ENCODE measurements at regions not wholly inside any gene's neighbourhood (a gene's known extent, or its start where the extent isn't known, plus 50 kb on each side); places are given as distances from the start of the nearest gene placed in this dataset.

DNA sequence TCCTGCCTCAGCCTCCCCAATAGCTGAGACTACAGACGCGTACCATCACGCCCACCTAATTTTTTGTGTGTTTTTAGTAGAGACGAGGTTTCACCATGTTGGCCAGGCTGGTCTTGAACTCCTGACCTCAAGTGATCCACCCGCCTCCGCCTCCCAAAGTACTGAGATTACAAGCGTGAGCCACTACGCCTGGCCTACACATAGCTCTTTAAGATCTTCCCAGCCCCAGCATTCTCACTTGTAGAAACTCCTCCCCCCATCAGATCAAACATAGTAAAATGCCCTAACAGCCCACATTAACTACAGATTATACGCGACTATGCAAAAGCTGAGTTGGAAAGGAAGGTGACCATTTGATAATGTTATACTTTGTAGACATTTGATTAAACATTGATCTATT, 634.8 kb downstream of the MATN1 start:
- TF ChIP-seq CEBPB (IDR thresholded peaks at IDR 0.05) (no peak), REST (IDR thresholded peaks at IDR 0.05) (no peak), POLR2A (IDR thresholded peaks at IDR 0.05; ENCODE audit: low read length) (no peak), USF2 (IDR thresholded peaks at IDR 0.05) (no peak), E2F6 (IDR thresholded peaks at IDR 0.05; ENCODE audit: borderline replicate concordance, low read depth) (no peak), ZFP36 (IDR thresholded peaks at IDR 0.05; ENCODE audit: borderline replicate concordance, partially characterized antibody) (no peak), PHF8 (IDR thresholded peaks at IDR 0.05; ENCODE audit: borderline replicate concordance, low read depth) (no peak), HDAC2 (IDR thresholded peaks at IDR 0.05) (no peak)
- TF ChIP-seq, protein P1, sequence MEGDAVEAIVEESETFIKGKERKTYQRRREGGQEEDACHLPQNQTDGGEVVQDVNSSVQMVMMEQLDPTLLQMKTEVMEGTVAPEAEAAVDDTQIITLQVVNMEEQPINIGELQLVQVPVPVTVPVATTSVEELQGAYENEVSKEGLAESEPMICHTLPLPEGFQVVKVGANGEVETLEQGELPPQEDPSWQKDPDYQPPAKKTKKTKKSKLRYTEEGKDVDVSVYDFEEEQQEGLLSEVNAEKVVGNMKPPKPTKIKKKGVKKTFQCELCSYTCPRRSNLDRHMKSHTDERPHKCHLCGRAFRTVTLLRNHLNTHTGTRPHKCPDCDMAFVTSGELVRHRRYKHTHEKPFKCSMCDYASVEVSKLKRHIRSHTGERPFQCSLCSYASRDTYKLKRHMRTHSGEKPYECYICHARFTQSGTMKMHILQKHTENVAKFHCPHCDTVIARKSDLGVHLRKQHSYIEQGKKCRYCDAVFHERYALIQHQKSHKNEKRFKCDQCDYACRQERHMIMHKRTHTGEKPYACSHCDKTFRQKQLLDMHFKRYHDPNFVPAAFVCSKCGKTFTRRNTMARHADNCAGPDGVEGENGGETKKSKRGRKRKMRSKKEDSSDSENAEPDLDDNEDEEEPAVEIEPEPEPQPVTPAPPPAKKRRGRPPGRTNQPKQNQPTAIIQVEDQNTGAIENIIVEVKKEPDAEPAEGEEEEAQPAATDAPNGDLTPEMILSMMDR (IDR thresholded peaks at IDR 0.05) = no peak
